IPS-18c (cell line): ENCODE measurements at regions not wholly inside any gene's neighbourhood (a gene's known extent, or its start where the extent isn't known, plus 50 kb on each side); places are given as distances from the start of the nearest gene placed in this dataset.
"Not testable (repeated sequence)": the region's sequence is repeated elsewhere in the genome, so short reads cannot be mapped to it uniquely, and the experiment has no call there.

Source experiments
- H3K4me3 ChIP-seq: 2 replicates; pipeline ENCODE4 v1.7.0; 2013; ENCODE audit warnings: low read depth, mild to moderate bottlenecking, low read length, moderate library complexity; ENCODE audit not compliant: insufficient read depth
- H3K9me3 ChIP-seq: one replicate; pipeline ENCODE4 v1.6.1; 2013; ENCODE audit warnings: mild to moderate bottlenecking, low read length, moderate library complexity; ENCODE audit not compliant: control insufficient read depth, insufficient read depth

DNA sequence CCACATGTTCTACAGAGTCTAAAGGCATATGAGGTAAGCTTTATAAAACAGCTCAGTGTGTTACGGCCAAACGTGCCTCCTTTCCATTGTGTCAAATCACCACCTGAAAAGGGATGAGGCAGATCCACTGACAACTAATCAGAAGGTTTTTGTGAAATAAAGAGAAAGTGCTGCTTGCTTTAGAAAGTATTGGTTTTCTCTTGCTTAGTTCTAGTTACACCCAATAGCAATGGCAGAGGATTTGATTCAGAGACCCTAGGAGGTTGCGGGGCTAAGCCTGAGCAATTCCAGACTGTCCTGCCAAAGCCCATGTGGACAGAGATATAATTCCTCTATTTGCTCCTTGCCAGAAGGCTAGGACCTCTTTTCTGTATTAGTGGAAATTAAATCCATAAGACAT is 125.5 kb downstream of the SPRY1 start:
- Histone ChIP-seq H3K4me3 (no peak overlapping the region), H3K9me3 (no peaks in the 10 kb centered on the region)

GRCh38 chr4:123522646-123523045 is 126.1 kb downstream of the SPRY1 start:
- H3K9me3 ChIP-seq: no peaks in the 10 kb centered on the region
- no peak overlapping the region for H3K4me3 ChIP-seq

- H3K4me3 ChIP-seq: no peak overlapping the region
- no peaks in the 10 kb centered on the region for H3K9me3 ChIP-seq
Measured at GRCh38 chr4:123524958-123525628, 128.5 kb downstream of the SPRY1 start.

DNA sequence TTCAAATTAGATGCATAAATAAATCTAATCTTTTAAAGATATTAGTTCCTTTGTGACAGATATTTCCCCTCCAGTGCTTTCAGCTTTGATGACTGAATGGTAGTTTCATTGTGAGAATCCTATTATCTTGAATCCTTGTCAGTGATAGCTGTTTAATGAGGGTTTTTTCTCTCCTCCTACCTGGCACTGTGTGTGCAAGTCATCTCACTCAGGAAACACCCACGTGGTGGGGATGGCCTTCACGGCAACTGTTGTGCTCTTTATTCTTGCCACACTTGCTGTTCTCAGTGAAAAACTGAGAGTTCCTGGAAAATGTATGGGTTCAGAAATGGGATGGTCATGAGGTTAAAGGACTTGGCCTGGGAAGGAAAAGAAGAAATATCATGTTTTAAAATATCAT is 129.9 kb downstream of the SPRY1 start:
- no peaks in the 10 kb centered on the region for H3K9me3 ChIP-seq
- H3K4me3 ChIP-seq: no peak overlapping the region

- Histone ChIP-seq H3K4me3 (no peak overlapping the region), H3K9me3 (no peaks in the 10 kb centered on the region)
Measured at GRCh38 chr4:123528501-123529277, 132.1 kb downstream of the SPRY1 start.

DNA sequence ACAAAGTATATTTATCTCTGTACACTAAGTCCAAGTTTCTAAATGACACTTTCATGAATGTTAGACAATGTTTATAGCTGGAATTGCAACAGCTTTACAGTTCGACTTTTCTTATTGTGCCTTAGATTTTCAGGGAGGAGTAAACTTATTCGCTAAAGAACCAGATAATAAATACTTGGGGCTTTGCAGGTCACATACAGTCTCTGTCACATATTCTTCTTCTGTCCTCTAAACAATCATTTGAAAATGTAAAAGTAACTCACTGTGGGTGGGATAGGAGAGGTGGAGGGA is 132.6 kb downstream of the SPRY1 start:
- H3K9me3 ChIP-seq: no peaks in the 10 kb centered on the region
- H3K4me3 ChIP-seq: no peak overlapping the region

GRCh38 chr4:123530357-123530756 is 133.8 kb downstream of the SPRY1 start:
- H3K9me3 ChIP-seq: no peaks in the 10 kb centered on the region
- H3K4me3 ChIP-seq: no peak overlapping the region

- Histone ChIP-seq H3K4me3 (no peak overlapping the region), H3K9me3 (no peaks in the 10 kb centered on the region)
Measured at GRCh38 chr4:123535037-123535748, 138.6 kb downstream of the SPRY1 start.

- Histone ChIP-seq H3K4me3 (no peak overlapping the region), H3K9me3 (no peaks in the 10 kb centered on the region)
Measured at GRCh38 chr4:123536225-123536624, 139.6 kb downstream of the SPRY1 start.

DNA sequence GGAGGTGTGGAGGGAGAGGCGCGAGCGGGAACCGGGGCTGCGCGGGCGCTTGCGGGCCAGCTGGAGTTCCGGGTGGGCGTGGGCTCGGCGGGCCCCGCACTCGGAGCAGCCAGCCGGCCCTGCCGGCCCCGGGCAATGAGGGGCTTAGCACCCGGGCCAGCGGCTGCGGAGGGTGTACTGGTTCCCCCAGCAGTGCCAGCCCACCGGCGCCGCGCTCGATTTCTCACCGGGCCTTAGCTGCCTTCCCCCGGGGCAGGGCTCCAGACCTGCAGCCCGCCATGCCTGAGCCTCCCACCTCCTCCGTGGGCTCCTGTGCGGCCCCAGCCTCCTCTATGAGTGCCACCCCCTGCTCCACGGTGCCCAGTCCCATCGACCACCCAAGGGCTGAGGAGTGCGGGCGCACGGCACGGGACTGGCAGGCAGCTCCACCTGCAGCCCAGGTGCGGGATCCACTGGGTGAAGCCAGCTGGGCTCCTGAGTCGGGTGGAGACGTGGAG is 141.4 kb downstream of the SPRY1 start:
- not testable (repeated sequence) for H3K4me3 ChIP-seq, H3K9me3 ChIP-seq

DNA sequence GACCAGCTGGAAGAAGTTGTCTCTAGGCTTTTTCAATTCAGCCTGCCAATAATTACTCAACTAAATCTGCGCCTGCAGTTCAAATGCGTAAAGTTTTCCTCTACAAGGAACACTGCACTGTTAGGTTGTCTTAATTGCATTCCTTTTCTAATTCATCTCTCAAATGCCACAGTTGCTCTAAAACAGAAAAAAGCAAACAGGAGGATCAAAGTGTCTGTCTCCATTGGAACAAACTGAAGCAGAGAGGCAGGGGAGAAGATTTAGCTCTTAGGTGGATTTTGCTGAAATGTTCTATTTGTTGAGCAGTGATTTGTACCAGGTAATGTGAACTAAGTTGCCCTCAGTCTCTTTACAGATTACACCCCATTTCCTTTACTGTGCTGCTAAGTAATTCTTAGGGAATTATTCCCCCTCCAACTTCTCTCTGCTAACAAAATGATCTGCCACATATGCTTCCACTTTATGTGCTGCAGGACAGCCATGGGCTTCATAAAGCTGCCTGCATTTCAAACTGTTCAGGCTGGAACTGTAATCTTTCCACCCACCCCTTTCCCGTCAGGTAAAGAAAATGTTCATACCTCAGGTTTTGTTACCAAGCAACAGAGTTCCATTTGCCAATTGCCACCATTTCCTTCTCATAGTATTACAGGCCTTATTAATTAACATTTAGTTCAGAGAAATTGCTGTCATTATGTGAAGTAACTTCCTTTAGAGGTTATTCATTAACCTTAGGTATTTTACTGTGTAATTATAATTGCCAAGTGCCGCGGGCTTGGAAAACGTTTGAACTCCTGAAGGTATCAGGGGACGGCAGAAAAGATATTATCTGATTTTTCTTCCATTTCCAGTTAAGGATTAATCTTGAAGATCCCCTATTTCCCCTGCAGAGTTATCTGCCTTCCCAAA is 149.3 kb downstream of the SPRY1 start:
- Histone ChIP-seq H3K9me3 (no peaks in the 10 kb centered on the region), H3K4me3 (no peak overlapping the region)

- Histone ChIP-seq H3K9me3 (no peaks in the 10 kb centered on the region), H3K4me3 (no peak overlapping the region)
Measured at GRCh38 chr4:123546573-123547060, 150.0 kb downstream of the SPRY1 start.

DNA sequence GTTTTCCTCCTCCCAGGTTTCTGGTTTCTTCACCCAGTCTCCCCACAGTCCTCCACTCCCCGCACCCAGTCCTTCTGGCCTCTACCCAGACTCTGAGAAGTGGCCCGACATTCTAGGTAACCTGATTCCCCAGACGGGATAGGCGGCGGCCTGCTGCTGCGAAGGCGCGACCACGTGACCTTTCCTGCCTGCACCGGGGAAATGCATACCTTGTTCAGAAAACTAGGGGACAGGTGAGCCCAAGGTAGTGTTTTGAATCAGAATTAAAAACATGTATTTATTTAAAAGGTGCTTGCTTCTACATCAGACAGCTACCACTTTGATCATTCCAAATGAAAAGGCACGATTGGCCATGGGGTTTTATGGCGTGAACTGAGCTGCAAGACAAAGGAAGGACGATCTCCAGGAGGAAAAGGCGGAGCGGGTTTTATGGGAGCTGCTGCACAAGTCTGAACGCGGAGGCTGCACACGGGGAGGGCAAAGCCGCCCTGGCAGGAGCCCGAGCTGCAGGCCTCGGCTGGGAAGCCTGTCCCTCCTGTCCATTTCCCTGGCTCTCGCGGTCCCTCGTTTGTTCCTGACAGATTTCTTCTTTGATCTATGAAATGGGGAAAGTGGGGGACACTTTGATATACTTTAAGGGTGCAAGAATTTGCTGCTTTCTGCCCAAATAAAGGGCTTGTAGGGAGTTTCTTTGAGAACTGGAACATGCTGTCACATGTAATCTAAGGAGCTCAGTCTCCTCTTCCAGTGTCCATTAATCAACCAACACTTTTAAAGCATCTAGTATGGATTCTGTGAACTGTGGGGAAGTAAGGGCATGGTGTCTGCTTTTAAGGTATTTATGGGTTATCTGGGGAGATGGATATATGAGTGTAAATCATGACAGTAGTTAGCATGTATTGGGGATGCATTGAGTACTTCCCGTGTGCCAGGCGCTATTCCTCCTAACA is 150.9 kb downstream of the SPRY1 start:
- Histone ChIP-seq H3K9me3 (no peaks in the 10 kb centered on the region), H3K4me3 (0 out of 2 replicates have a peak overlapping the region, but pooled peaks have one; percentile 10)

DNA sequence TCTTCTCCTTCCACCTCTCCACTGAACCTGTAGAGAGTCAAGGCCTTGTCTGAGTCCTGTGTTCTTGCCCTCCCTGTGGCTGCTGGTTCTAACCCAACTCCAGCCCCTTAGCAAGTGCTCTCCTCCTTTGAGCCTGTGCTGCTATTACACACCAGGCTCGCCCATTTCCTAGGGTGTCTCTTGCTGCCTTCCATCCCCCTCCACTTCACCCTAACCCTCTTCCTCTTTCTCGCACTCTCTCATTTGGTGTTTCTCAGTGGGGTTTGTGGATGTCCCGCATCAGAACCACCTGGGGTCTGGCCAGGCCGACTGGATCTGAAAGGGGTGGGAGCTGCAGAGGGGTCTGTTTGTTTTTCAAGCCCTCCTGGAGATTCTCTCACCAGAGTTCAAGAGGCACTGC is 156.7 kb downstream of the SPRY1 start:
- no peaks in the 10 kb centered on the region for H3K9me3 ChIP-seq
- H3K4me3 ChIP-seq: no peak overlapping the region

- no peak overlapping the region for H3K4me3 ChIP-seq
- H3K9me3 ChIP-seq: no peaks in the 10 kb centered on the region
Measured at GRCh38 chr4:123553733-123554637, 157.4 kb downstream of the SPRY1 start.
